AG20443 (cell line): ENCODE measurements at regions not wholly inside any gene's neighbourhood (a gene's known extent, or its start where the extent isn't known, plus 50 kb on each side); places are given as distances from the start of the nearest gene placed in this dataset.

ENCODE experiments used
- DNase-seq: peaks from one replicate; pipeline ENCODE4 v3.0.0; 2012; ENCODE audit warnings: low spot score, mixed read lengths

DNA sequence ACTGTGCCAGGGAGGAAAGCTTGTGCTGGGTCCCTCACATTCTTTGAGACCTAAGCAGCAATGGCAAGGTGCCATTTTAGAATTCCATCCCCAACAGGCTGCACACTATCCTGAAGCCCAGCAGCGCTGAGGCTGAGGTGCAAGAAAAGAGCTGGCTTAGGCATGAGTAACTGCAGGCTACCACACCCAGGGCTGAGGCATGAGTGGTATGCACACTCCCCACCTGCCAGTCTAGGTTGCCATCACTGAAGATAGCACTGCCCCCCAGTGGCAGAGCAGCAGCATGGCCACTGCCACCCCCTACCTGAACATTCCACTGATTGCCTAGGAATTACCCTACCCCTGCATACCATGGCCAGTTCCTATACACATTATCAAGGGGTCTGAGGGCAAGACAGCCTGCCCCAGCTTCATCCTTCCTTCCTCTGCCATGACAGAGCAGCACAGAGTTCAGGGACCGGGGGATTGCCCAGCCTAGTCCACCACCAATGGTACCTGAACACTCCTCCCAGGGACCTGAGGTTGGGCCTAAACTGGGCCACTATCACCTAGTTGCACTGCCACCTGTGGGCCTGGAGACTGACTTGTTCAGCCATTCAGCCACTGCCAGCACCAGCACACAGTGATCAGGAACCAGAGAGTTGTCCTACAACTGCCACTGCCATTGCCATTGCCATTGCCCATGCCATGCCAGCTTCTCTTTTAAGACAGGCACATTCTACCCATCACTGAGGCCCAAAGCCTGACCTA lies 129.8 kb downstream of the SATB1 start:
- peak; percentile 89 for DNase-seq

- no peak for DNase-seq
These were observed 135.0 kb downstream of the SATB1 start for GRCh38 chr3:18290157-18290556.

DNA sequence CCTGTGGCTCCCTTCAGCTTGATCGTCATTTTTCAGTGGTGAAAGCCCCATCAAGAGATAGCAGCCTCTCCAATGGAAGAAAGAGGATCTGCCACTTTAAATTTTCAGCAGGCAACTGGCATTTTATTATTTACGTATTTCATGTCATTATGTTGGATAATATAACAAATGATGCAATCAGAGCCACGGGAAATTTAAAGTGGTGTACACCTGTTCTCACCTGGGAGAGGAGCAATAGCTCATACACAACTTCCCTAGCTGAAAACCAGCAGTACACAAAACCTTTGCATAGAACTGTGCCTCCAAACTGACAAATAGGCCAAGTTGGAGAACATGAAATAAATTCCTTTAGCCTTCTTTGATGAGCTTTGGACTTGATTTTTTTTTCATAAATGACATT lies 136.9 kb downstream of the SATB1 start:
- DNase-seq, result no peak

GRCh38 chr3:18284716-18285115 lies 140.4 kb downstream of the SATB1 start:
- DNase-seq, result no peak

DNA sequence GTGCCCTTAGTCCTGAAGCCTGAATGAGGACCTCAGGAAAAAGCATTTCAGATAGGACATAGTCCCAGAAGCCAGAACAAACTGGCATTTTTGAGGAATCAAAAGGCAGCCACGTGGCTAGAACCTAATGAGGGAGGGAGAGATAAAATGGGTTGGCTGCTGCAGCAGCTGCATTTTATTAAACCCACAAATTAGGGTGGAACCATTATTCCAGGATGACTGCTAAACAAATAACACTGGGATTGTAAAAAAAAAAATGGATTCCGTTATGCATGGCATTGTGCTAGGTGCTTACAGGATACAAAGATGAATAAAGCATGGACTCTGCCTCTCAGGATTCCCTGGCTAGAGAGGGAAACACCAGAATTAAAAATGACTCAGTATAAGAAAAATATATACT lies 141.5 kb downstream of the SATB1 start:
- DNase-seq, result peak; percentile 13

DNA sequence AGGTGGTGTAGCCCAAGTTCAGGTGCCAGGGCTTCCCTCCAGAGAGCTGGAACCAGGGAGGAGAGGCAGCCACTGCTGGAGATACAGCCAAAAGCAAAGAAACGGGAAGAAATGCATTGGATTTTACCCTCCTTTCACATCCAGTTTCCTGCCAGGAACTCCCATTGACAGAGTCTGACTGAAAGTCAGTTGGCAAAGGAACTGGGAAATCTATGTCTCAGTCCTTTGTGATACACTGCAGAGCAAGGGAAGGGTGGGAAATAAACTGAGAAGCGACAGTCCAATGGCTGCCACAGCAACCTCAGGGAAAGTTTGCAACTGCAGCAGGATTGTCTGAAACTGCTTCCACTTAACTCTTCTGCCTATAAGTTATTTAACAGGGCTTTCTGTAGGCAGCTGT lies 142.6 kb downstream of the SATB1 start:
- no peak for DNase-seq

GRCh38 chr3:18279226-18279737 lies 145.9 kb downstream of the SATB1 start:
- DNase-seq, result no peak

- no peak for DNase-seq
These were observed 160.3 kb downstream of the SATB1 start for GRCh38 chr3:18264853-18265252.

GRCh38 chr3:18264361-18264760 lies 160.8 kb downstream of the SATB1 start:
- no peak for DNase-seq

DNA sequence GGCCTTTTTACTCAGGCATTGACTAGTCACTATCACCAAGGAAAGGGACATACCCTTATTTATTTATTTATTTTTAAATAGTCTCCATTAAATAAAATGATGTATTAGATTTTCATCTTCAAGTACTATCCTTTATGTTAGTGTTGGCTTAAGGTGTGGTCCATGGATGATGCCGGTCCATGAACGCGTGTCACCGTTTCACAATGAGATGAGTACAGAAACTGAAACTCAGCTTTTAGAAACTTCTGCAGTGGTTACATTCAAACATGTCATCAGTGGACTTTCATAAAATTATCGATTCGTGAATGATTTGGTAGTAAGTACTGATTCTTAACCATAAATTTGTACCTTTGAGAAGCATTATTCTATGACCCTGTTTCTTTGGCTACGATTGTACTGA lies 166.6 kb downstream of the SATB1 start:
- no peak for DNase-seq

- no peak for DNase-seq
These were observed 172.6 kb downstream of the SATB1 start for GRCh38 chr3:18252578-18252977.

GRCh38 chr3:18250991-18251390 lies 174.1 kb downstream of the SATB1 start:
- DNase-seq, result no peak

DNA sequence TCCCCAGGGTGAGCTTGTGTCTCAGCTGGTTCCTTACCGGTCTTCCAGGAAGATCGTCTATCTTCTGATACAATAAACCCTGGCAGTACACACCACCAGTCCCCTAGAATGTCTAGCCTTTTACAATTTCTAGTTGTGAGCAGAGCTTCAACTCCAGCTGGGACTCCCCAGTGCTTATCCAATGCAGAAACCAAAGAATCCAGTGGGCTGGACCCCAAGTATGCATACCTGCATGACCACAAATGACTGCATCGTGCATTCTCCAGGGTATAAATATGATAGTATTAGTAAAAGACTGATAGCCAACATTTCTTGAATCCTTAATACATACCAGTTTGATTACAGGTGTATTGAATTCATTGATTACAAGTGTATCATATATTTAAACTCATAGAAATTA lies 176.0 kb downstream of the SATB1 start:
- DNase-seq, result no peak

GRCh38 chr3:18247776-18248310 lies 177.3 kb downstream of the SATB1 start:
- no peak for DNase-seq

DNA sequence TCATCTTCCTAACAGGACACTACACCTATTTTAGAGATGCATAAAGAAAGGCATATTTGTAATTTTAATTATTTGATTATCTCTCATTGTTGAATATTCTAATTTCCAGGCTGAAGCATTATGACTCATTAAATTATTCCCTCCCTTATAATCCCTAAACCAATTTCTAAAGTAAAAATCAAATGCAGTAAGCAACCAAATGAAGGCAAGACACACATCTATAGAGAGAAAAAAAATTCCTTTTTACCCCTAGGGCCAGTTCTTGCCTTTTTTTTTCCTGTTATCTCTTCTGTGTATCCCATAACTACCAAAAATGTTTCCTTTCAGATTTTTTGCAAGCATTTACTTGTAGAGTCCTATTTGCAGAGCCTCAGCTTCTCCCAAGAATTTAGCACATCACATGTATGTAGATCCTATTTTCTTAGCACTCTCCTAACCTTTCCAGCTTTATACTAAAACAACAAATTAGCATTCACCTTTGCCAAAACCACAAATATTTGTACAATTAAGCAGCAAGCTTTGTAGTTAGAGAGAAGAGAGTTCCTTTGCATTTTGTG lies 177.9 kb downstream of the SATB1 start:
- DNase-seq, result no peak

GRCh38 chr3:18246336-18247060 lies 178.6 kb downstream of the SATB1 start:
- peak; percentile 20 for DNase-seq

DNA sequence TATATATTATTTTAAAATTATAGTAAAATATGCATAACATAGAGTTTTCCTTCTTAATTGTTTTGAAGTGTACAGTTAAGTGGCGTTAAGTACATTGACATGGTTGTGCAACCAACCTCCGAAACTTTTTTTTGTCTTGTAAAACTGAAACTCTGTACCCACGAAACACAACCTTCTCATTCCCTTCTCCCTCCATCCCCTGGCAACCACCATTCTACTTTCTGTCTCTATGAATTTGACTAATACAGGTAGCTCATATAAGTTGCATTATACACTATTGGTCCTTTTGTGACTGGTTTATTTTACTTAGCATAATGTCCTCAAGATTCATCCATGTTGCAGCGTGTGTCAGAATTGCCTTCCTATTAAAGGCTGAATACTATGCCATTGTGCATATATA lies 179.4 kb downstream of the SATB1 start:
- no peak for DNase-seq

DNA sequence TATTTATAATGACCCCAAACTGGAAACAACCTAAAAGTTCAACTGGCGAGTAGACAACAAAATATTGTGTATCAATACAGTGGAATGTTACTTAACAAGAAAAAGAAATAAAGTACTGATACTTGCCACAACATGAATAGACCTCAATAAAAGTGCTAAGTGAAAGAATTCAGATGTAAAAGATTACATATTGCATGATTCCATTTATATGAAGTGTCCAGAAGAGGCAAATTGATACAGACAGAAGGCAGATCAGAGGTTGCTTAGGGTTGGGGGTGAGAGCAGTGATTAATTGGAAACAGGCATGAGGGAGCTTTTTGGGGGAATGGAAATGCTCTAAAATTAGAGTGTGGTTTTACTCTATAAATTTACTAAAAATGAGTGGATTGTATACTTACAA lies 183.3 kb downstream of the SATB1 start:
- DNase-seq, result no peak

- no peak for DNase-seq
These were observed 185.5 kb downstream of the SATB1 start for GRCh38 chr3:18239674-18240073.

- DNase-seq, result no peak
These were observed 186.3 kb downstream of the SATB1 start for GRCh38 chr3:18238746-18239331.

- DNase-seq, result no peak
These were observed 186.8 kb downstream of the SATB1 start for GRCh38 chr3:18238332-18238731.

DNA sequence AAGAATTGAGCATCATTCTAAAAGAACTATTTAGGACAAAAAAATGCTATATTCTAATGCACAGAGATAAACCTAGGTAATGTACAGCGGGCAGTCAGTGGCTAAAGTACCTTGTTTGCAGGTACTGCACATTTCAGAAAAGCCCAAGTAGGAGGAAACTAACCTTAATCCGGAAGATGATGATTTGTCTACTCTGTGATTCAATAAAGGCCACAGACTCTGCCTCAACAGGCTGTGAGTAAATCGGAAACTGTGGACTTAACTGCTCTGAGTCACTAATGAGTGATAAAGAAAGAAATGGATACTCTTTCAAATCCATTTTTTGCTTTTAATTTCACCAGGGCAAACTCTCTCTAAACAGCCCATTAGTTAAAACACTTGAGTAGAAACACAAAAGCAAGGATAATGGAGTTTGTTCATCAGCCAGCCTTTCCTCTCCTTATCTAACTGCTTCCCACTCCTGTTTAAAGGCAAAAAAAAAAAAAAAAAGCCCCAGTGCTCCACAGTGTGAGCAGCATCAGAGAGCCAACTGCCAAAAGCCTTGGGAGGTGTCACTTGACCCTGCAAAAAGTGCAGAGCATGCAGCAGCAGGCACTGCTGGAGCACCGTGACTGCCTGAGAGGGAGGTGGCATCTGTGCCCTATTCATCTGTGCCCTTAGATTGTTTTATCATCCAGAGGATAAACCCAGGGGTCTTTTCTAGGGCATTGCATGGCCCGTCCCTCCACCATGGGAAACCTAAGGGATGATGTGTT lies 187.7 kb downstream of the SATB1 start:
- peak; percentile 40 for DNase-seq
